Pancreas (tissue), 10 donors: ENCODE measurements at regions not wholly inside any gene's neighbourhood (a gene's known extent, or its start where the extent isn't known, plus 50 kb on each side); places are given as distances from the start of the nearest gene placed in this dataset.

Source experiments
- ATAC-seq, 4 donors: fragments of 200-7000 bp; cut with Tn5 transposase; one replicate each; pipeline versions ENCODE4 v1.8.0 to v1.9.1; 2020; ENCODE audit warnings: mild to moderate bottlenecking in 4 of 4, moderate library complexity in 4 of 4
- DNase-seq, 6 donors: peaks; one replicate each; pipeline ENCODE4 v3.0.0-alpha.2; 2020
- FAIRE-seq: peaks from 2 replicates; lab custom pipeline; 2012; peaks lifted over from hg19 to GRCh38; lab: Jason Lieb, UNC
- H3K27ac ChIP-seq, 4 donors: fragments of 200-600 bp; sonication (generic); 1 replicate in 3 of 4; 2 replicates in 1 of 4; pipeline versions ENCODE4 v1.5.0 to v1.8.0; 2020
- H3K27me3 ChIP-seq, 4 donors: fragments of 200-600 bp; one replicate each; pipeline ENCODE4 v1.8.0; 2021
- H3K36me3 ChIP-seq, 3 donors: fragments of 200-600 bp; sonication (generic) in 1 of 3; one replicate each; pipeline versions ENCODE4 v1.5.0 to v1.8.0; 2020 to 2021
- H3K4me1 ChIP-seq, 3 donors: fragments of 200-600 bp; one replicate each; pipeline ENCODE4 v1.8.0; 2021
- H3K4me3 ChIP-seq, 4 donors: fragments of 200-600 bp; sonication (generic) in 2 of 4; one replicate each; pipeline versions ENCODE4 v1.5.0 to v1.8.0; 2020 to 2021
- H3K9me3 ChIP-seq, 4 donors: fragments of 200-600 bp; one replicate each; pipeline ENCODE4 v1.8.0; 2021
- WGBS, 2 donors: extraction: QIAGEN DNeasy Blood & Tissue Kit; methylation state at CpG; one replicate each; pipeline ENCODE4 v1.1.7; 2013; 5-methylcytosine and 5-hydroxymethylcytosine counted together
- intact Hi-C, 3 donors: fragments of 100-400 bp; cut with DNase I; formaldehyde crosslinking; loops; one replicate each; pipeline versions ENCODE4 v1.11.1 to v1.14.2; 2022
- TF ChIP-seq, protein P1 (sequence below), 4 donors: fragments of 200-600 bp; sonication (generic) in 3 of 4; IDR thresholded peaks; one replicate each; pipeline versions ENCODE4 v1.5.0 to v1.8.0; 2021; ENCODE audit warnings: antibody characterized with exemption in 4 of 4
- donor health status: healthy with polysubstance abuse.
- donor health status: DM: no; HTN: no; CAD: no; lungs with moderate emphysema.
- donor health status: DM: no; HTN: no; CAD: no.
- donor health status: control.
- donor health status: control.
- donor health status: Bipolar disorder and iron deficiency.
- donor health status: DM: yes; HTN: yes; CAD: no.
- donor health status: DM: no; HTN: no; CAD: no.
- donor health status: DM: no; HTN: no; CAD: no.
- donor health status: DM: yes; HTN: yes; CAD: no.

DNA sequence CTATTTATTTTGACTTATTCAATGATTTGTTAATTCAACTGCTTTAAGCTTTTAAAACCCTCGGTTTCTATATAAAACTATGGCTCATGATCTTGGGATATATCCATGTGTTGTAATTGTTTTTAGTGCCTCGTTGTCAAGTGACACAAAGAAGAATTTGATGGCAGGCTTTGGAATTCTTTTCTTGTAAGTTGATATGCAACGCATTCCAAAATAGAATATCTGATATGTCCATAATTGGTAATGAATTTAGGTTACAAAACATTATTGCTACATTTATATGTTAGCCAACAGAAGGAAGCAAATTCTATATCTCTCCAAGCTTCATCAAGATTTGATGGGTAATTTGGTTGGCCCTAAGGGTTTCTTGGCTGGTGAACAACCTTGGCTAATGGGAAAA is 220.4 kb upstream of the RIMS1 start:
- H3K27me3 ChIP-seq = no peaks in the 10 kb centered on the region
- H3K9me3 ChIP-seq = no peaks in the 10 kb centered on the region
- H3K4me3 ChIP-seq = no peak overlapping the region
- WGBS, 2 donors = 57 to 59% methylated on average over 3 of the region's 3 CpGs
- TF ChIP-seq, protein P1, sequence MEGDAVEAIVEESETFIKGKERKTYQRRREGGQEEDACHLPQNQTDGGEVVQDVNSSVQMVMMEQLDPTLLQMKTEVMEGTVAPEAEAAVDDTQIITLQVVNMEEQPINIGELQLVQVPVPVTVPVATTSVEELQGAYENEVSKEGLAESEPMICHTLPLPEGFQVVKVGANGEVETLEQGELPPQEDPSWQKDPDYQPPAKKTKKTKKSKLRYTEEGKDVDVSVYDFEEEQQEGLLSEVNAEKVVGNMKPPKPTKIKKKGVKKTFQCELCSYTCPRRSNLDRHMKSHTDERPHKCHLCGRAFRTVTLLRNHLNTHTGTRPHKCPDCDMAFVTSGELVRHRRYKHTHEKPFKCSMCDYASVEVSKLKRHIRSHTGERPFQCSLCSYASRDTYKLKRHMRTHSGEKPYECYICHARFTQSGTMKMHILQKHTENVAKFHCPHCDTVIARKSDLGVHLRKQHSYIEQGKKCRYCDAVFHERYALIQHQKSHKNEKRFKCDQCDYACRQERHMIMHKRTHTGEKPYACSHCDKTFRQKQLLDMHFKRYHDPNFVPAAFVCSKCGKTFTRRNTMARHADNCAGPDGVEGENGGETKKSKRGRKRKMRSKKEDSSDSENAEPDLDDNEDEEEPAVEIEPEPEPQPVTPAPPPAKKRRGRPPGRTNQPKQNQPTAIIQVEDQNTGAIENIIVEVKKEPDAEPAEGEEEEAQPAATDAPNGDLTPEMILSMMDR (IDR thresholded peaks at IDR 0.05) = no peak
- H3K36me3 ChIP-seq = no peaks in the 10 kb centered on the region
- H3K27ac ChIP-seq = no peak overlapping the region
- ATAC-seq = no peak
- intact Hi-C loops = no loop called here
- no peak for FAIRE-seq
- no peak for DNase-seq
- no peaks in the 10 kb centered on the region for H3K4me1 ChIP-seq

- H3K27me3 ChIP-seq = no peaks in the 10 kb centered on the region
- 51% methylated on average over 2 of the region's 2 CpGs for WGBS, 2 donors
- no peaks in the 10 kb centered on the region for H3K9me3 ChIP-seq
- FAIRE-seq (no peak), ATAC-seq (no peak), DNase-seq (no peak)
- H3K4me1 ChIP-seq = no peaks in the 10 kb centered on the region
- intact Hi-C loops = no loop called here
- H3K27ac ChIP-seq = no peak overlapping the region
- TF ChIP-seq, protein P1 (IDR thresholded peaks at IDR 0.05) = no peak
- no peaks in the 10 kb centered on the region for H3K36me3 ChIP-seq
- H3K4me3 ChIP-seq = no peak overlapping the region
These were observed 213.5 kb upstream of the RIMS1 start for GRCh38 chr6:71672876-71673275.

- H3K9me3 ChIP-seq = no peaks in the 10 kb centered on the region
- TF ChIP-seq, protein P1 (IDR thresholded peaks at IDR 0.05) = no peak
- DNase-seq = no peak
- FAIRE-seq = no peak
- H3K36me3 ChIP-seq = no peaks in the 10 kb centered on the region
- no peak for ATAC-seq
- H3K27ac ChIP-seq = no peak overlapping the region
- intact Hi-C loops = no loop called here
- no peaks in the 10 kb centered on the region for H3K4me1 ChIP-seq
- H3K4me3 ChIP-seq = no peak overlapping the region
- H3K27me3 ChIP-seq = no peaks in the 10 kb centered on the region
- WGBS, 2 donors = 20 to 22% methylated on average over 1 of the region's 1 CpG
These were observed 211.0 kb upstream of the RIMS1 start for GRCh38 chr6:71675386-71675785.

DNA sequence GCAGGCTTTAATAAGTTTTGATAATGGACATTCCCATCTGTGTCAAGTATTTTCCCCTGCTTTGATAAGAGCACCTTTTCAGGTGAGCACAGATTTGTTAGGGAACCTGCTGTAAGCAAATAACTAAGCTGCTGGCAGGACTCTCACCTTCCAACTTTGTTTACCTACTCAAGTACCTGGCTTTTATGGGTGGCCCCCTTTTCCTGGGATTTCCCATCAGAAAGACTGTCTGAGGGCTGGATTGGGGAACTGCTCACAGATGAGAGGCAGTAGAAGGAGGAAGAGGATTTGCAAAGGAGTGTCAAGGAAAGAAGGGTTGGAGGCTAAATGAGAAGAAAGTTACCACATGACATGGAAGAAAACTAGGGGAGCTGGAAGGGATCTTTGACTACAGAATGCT is 210.1 kb upstream of the RIMS1 start:
- Histone ChIP-seq H3K27me3 (no peaks in the 10 kb centered on the region), H3K4me3 (no peak overlapping the region), H3K4me1 (no peaks in the 10 kb centered on the region), H3K36me3 (no peaks in the 10 kb centered on the region), H3K9me3 (no peaks in the 10 kb centered on the region), H3K27ac (no peak overlapping the region)
- intact Hi-C loops = no loop called here
- FAIRE-seq (no peak), ATAC-seq (no peak), DNase-seq (no peak)
- TF ChIP-seq, protein P1 (IDR thresholded peaks at IDR 0.05) = no peak

DNA sequence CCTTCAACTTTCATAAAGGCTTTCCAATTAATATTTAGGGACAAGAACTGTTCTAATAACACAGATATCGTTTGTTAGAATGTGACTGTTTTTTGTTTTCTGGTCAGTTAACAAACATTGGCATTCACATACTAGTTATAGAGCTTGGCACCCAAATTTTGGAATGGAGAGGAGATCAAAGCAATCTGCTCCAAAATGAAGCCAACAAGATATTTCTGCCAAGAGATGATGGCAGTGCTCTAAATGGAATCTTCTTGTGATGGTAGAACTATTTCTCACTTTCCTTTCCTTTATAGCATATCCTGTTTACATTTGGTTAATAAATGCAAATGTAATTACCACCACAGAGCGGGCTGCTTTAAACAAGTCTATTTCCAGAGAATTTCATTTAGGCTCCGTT is 208.3 kb upstream of the RIMS1 start:
- intact Hi-C loops = no loop called here
- H3K4me3 ChIP-seq = no peak overlapping the region
- WGBS, 2 donors = 43 to 46% methylated on average over 3 of the region's 3 CpGs
- FAIRE-seq = no peak
- H3K27ac ChIP-seq = no peak overlapping the region
- no peak for DNase-seq
- no peaks in the 10 kb centered on the region for H3K36me3 ChIP-seq
- H3K9me3 ChIP-seq = no peaks in the 10 kb centered on the region
- no peak for ATAC-seq
- no peaks in the 10 kb centered on the region for H3K27me3 ChIP-seq
- H3K4me1 ChIP-seq = no peaks in the 10 kb centered on the region
- TF ChIP-seq, protein P1 (IDR thresholded peaks at IDR 0.05) = no peak
